ENCODE measurements at regions not wholly inside any gene's neighbourhood (a gene's known extent, or its start where the extent isn't known, plus 50 kb on each side); places are given as distances from the start of the nearest gene placed in this dataset.
A peak's percentile ranks its signal among the peaks of the same experiment; 100 is the strongest.
"Not testable (repeated sequence)": the region's sequence is repeated elsewhere in the genome, so short reads cannot be mapped to it uniquely, and the experiment has no call there.

GRCh38 chr15:98331676-98332075 is 316.7 kb upstream of the IGF1R start:
- no peak for DNase-seq

DNA sequence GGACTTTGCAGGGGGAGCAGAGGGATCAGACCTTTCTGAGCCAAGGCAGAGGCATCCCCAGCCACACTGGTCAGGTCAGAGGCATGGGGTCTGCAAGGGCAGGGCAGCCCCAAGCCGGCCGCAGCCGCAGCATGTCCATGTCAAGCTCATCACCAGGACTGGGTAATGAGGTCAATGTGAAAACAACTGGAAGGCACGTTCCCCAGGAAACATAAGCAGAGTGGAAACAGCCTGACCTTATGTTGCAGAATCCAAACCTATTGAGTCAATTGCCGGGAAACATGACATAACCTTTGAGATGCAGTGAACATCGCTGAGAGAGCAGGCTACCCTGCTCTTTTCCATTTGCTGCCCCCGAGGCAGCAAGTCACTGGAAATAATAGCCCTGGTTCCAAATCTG is 315.1 kb upstream of the IGF1R start:
- DNase-seq, result no peak

DNA sequence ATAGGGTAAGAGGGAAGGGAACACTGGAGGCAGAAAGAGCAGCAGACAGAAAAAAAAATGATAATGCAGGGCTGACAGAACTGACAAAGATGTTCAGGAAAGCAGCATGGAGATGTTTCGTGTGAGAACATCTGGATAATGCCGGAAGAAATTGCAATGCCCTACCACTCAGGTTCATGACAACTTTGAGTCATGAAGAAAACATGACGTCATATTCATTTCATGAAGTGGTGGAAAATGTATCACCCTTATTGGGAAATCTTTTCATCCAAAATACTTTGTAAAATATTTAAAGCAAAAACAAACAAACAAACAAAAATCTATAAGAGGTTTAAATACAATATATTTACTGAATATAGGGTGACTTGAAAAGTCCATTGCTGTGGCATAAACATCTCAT is 305.4 kb upstream of the IGF1R start:
- no peak for DNase-seq

GRCh38 chr15:98344591-98344990 is 303.7 kb upstream of the IGF1R start:
- DNase-seq, result no peak

DNA sequence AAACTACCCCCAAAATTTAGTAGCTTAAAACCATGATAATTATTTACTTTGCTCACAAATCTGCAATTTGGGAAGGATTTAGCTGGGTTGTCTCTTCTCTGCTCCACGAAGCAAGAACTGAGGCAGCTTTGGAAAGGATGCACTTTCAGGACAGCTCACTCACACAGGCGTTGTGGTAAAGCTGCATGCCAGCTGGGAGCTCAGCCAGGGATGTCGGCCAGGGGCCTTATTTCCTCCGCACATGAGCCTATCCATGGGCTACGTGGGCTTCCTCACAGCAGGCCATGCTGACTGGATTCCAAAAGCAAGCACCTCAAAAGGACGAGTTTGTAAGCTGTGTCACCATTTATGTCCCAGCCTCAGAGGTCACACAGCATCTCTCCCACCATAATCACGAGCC is 301.3 kb upstream of the IGF1R start:
- no peak for DNase-seq

- DNase-seq, result no peak
Observed at GRCh38 chr15:98347866-98348265, 300.5 kb upstream of the IGF1R start.

DNA sequence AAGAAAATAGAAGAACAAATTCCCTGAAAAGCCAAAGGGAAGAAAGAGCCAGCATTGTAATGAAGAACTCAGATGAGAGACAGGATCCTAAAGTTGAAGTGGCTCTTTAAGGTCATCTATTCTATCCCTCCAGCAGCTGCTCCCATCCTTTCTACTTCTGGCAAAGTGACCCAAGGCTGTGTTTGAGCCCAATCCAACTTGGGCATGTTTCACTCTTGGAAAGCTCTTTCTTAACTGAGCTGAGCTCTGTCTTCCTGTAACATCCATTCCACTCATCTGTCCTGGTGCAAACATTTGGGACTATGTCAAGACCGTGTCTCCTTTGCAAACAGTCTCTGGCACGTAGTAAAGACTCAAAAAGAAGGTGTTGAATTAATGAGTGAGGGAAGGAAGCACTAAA is 298.1 kb upstream of the IGF1R start:
- DNase-seq, result no peak

DNA sequence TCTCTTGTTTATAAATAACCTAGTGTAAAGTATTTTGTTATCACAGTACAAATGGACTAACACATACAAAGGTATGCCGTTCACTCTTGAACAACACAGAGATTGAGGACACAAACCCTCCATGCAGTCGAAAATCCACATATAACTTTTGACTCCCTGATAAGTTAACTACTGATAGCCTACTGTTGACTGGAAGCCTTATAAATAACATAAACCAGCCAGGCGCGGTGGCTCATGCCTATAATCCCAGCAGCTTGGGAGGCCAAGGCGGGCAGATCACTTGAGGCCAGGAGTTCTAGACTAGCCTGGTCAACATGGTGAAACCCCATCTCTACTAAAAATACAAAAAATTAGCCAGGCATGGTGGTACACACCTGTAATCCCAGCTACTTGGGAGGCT is 290.1 kb upstream of the IGF1R start:
- not testable (repeated sequence) for DNase-seq

DNA sequence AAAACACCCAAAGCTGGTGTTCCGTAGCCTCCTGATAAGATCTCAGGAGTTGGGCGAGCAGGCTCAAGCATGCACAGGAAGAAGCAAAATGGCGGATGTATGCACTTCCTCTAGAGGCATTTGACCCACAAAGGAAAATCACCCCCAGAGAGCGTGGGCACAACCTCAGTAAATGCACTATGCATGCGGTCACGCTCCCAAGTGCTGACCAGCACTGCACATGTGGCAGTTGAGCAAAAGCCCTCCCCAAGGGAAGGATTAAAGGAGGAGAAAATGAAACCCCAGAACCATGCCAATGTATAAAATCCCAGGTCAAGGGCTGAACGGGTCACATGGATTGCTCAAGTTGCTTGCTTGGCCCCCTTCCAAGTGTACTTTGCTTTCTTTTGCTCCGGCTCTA is 289.4 kb upstream of the IGF1R start:
- no peak for DNase-seq

GRCh38 chr15:98363416-98363815 is 284.9 kb upstream of the IGF1R start:
- DNase-seq, result peak in 1 of 2 experiments; percentile 15

DNA sequence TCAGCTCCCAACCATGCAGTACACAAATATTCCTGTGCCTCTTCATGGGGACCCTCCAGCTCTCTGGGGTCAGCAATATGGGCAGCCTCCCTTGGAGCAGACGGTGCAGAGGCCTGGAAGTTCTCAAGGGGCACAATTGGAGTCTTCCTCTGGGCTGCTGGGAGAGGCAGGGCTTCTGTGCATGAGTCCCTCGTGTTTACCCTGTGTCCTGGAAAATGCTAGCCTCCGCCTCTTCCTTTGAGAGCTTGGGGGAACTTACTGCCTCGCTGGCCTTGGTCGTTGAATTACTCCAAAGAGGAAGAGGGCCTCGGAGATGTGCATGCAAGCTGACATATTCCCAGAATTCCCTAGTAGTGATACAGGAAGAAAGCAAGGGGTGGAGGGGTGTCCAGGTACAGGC is 284.4 kb upstream of the IGF1R start:
- DNase-seq, result no peak

DNA sequence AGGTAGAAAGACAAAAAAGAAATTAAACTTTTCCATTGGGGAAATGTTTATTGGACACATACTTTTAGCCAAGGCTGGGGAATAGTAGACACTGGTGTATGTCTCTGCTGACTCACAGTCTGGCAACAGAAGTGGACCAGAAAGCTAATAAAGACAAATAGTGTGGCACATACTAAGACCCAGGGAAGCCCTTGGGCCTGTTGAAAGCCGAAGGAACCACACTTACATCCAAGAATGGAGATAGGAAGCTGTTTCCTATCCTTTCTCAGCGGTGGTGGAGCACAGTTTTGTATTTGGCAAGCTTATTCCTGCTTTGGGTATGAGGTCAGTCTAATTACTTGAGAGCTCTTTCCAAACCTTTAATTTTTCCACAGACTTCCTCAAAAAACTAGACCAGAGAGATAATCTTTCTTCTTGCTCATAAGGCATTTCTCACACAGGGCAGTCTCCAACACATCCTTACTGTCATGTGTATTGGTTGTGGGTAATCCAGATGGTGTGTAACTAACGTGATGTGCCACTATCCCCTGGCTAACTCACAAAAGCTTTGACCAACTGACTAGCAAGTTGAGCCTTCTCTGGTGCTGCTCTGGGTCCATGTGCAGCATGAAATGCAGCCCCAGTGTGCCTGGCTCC is 279.1 kb upstream of the IGF1R start:
- DNase-seq, result no peak

DNA sequence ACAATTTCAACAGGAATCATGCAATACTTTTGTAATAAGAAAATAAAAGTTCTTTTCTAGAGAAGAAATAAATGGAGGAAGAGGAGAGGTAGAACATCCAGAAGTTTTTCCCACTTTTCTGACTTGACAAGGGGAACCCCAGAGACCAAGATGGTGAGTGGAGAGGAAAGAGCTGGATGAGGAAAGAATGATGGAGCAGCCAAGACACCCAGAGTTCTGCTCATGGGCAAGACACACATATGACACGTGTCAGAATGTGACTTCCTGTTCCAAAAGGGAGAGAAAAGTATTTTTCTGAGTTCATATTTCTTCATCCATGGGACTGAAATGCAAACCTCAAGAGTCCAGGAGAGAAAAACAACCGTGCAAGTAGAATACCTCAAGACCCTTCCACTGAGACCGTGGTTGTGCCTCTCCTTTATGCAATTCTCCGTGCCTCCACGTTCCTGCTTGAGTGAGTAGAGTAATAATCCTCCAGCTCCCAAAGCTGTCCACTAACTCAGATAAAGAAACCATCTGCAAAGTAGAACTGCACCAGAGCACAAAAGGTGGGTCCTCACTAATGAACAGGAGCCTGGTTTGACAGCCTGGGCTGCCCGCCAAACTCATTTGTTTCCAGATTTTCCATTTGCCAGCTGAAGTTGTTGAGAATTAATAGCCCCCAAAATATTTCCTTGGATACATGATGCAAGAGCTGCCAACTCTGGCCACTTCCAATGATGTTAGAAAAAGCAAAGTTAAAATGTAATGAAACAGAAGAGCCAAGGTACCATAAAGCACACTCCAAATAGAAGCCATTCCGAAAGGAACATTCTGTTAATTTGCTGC is 272.6 kb upstream of the IGF1R start:
- DNase-seq, result no peak

DNA sequence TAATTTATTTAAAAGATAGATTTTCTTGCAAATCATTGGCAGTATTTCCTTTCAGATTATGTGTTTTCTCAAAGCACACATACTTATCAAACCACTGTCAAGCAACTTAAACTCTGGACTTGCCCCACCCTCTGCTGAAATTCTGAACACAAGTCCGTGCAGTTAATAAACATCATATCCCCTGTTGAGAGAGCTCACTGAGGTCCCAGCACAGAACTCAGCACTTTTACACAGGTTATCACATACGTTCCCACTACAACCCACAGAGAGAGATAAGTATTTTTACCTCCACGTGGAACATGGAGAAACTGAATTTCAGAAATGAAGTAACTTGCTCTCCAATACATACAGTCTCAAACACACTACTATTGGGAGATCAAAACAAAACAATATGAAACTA is 267.6 kb upstream of the IGF1R start:
- no peak for DNase-seq

GRCh38 chr15:98381446-98381845 is 266.9 kb upstream of the IGF1R start:
- DNase-seq, result no peak

GRCh38 chr15:98382139-98382538 is 266.2 kb upstream of the IGF1R start:
- DNase-seq, result no peak

DNA sequence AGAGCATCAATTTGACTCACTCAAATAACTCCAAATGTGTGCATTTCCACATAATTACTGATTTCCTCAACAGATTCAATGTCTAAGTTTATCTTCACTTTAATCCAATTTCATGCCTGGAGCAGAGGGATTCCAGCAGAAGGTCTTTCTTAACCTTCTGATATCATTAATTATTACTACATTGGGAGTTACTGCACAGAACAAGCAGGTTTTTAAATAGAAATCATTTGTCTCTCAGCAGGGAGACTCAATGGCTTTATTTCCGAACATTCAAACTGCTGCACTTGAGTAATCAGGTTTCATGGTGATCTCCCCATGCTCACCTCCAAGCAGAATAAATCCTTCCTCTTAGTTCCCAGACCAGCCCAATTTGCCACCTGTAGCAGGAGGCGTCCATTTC is 264.8 kb upstream of the IGF1R start:
- DNase-seq, result no peak

DNA sequence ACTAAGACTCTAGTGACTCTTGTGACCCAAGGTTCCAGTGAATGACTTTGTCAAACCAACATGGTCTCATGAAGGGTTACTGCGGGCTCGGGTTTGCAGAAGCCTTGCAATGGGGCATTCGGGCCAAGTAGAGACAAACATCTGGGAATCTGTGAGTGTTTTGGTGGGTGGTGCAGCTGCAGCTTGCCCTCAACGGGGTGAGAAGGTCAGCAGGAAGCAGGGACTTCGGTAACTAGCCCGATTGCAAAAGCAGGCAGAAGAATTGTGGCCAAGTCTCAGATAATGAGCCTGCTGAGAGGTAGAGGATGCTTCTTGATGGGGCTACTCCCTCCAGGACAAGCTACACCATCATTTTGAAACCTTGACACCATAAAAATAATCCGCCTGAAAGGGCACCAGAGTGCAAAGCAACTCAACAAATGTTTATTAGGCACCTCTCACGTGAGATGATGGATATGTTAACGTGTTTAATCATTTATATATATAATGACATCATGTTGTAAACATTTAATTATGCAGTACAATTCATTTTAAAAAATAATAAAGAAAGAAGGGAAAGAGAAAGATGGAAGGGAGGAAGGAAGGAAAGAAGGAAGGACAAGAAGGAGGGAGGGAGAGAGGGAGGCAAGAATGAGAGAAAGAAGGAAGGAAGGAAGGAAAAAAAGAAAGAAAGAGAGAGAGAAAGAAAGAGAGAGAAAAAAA is 263.9 kb upstream of the IGF1R start:
- DNase-seq, result no peak

DNA sequence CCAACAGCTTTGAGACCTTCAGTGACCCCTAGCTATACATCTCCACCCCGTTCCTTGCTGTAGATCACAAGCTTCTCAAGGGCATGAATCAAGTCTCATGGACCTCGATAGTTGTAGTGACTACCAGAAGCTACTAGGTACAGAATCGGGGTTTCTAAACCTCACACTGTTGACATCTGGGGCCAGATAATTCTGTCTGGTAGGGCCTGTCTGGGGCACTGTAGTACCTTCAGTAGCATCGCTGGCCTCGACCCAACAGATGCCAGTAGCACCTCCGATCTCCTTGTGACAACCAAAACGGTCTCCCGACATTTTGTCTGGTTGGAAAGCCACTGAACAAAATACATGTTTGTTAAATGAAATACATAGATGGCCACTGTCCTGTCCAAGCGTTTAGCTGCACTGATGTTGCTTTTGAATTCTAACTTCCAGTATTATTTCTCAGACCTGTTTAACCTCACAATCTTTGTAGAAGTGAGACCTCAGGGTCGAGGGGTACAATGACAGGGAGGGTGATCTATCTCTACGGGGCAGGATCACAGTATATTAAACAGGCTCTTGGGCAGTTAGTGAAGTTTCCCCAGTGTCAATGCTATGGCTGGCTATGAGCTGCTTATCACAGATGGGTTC is 262.5 kb upstream of the IGF1R start:
- no peak for DNase-seq

GRCh38 chr15:98386561-98386960 is 261.8 kb upstream of the IGF1R start:
- DNase-seq, result no peak

- DNase-seq, result no peak
Observed at GRCh38 chr15:98387866-98388265, 260.5 kb upstream of the IGF1R start.

- no peak for DNase-seq
Observed at GRCh38 chr15:98390946-98391530, 257.3 kb upstream of the IGF1R start.

DNA sequence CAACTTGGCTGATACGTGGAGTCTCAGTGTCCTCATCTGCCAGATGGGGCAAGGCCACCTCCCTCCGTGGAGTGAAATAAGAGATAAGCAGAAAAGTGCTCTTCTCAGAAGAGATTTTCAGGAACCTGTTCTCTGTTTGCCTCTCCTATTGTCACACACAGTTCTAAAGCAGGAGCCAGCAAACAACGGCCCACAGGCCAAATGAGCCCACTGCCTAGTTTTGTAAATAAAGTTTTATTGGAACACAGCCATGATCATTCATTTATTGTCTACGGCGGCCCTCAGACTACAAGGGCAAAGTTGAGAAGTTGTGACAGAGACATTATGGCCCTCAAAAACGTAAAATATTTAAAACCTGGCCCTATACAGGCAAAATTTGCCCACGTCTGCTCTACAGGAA is 256.8 kb upstream of the IGF1R start:
- DNase-seq, result no peak
